ENCODE measurements at regions not wholly inside any gene's neighbourhood (a gene's known extent, or its start where the extent isn't known, plus 50 kb on each side); places are given as distances from the start of the nearest gene placed in this dataset.
"Not testable (repeated sequence)": the region's sequence is repeated elsewhere in the genome, so short reads cannot be mapped to it uniquely, and the experiment has no call there.

DNA sequence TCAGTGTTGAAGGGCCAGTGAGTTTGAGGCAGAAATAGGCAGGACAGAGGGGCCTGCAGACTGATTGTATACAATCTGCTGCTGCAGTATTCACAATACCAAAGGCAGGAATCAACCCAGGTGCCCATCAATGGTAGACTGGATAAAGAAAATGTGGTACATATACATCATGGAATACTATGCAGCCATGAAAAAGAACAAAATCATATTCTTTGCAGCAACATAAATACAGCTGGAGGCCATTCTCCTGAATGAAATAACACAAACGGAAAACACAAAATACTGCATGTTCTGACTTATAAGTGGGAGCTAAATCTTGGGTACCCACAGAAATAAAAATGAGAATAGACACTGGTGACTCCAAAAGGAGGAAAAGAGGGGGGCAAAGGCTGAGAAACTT lies 485.1 kb downstream of the XYLT1 start:
- FAIRE-seq = no peak
- no peak for DNase-seq (ENCODE audit: low spot score in 2 of 2)

DNA sequence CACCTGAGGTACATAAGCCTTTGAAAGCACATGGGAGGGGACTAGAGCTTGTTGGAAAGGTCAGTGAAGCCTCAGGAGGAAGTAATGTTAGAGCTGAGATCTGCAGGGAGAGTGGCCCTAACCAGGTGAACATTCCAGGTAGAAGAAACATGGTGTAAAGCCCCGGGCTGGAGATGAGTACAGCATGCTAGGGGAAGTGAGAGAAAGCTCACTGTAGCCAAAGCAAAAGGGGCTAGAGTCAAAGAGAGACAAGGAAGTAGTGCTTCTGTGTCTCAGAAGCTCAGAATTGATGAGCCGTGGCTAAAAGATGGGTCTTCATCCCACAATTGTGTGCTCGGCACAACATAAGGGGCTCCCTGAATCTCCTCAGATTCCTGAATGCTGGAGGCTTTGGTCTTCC lies 481.8 kb downstream of the XYLT1 start:
- DNase-seq (ENCODE audit: low spot score in 2 of 2) (no peak), FAIRE-seq (no peak)

DNA sequence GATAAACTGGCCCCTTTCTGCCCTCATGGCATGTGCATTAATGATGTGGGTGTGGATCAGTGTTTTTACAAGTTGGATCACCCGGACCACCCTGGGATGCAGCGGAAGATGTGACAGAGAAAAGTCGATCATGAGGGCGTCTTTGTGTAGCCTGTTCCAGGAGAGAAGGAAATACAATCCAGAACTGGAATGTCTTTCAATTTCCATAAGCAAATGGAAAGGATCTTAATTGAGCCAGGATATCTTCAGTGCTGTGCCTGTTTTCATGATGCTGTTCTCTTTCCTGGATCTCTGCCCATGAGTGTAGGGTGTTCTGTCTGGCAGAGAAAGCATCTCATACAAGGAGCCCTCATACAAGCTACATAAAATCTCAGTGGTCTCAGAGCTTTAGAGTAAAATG lies 481.4 kb downstream of the XYLT1 start:
- DNase-seq (ENCODE audit: low spot score in 2 of 2) (peak in 1 of 2 donors; percentile 10), FAIRE-seq (no peak)

DNA sequence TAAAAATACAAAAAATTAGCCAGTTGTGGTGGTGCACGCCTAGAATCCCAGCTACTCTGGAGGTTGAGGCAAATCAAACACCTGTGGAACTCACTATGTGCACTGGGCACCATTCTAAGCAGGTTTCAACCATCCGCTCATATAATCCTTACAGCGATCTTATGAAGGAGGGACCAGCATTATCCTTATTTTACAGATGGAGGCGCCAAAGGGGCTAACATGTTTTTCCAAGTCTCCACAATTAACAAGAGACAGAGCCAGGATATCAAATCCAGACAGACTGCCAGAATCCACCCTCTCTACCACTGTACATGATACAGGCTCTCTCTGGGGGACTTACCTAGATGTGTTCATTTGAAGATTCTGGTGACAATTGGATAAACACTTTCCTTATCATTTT lies 479.0 kb downstream of the XYLT1 start:
- FAIRE-seq (no peak), DNase-seq (ENCODE audit: low spot score in 2 of 2) (no peak)

DNA sequence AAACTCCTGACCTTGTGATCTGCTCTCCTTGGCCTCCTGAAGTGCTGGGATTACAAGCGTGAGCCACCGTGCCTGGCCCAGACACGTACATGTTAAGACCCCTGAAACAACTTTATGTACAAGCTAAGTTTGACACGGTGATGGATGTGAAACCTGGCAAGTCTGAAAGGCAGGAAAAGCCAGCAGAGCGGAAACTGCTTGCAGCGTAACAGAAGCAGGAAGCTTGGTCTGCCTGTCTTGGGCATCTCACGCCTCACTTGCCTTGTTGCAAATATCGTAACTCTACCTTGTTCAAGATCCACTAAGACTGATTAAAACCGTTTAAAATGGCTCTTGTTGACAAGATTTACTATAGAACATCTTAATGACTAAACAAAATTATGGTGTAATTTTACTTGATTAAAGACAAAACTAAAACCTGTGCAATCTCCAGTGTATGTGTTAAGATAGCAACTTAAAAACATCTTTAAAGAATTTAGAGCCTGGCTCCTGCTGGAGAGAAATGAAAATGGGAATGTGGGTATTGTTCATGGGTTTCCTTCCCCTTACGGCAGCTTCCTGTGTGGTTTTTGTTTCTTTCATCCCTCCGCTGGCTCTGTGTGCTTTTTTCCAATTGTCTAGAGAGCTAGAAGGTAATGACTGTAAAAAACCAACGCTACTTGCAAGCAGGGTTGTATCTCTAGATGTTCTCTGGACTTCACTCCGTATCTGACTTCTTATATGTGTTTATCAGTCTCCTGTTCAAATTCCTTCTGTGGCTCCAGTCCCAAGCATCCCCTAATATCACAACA lies 477.6 kb downstream of the XYLT1 start:
- FAIRE-seq (no peak), DNase-seq (ENCODE audit: low spot score in 2 of 2) (no peak)

DNA sequence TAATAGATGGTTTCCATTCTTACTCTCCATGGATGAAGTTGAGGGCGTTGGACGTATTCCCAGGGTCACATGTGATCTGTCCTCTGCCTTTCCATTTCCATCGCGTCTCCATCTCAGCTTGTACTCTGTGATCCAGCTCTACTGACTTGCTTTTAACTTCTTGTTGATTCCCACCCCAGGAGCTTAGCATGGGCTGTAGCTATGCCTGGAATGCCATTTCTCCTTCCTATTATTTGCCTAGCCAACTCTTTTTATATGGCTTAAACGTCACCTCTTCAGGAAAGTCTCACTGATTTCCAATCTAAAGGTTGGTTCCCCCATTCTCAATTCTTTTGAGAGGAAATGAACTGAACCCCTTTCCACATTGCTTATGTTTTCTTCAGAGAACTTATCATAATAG lies 475.9 kb downstream of the XYLT1 start:
- no peak for FAIRE-seq
- DNase-seq (ENCODE audit: low spot score in 2 of 2) = no peak

DNA sequence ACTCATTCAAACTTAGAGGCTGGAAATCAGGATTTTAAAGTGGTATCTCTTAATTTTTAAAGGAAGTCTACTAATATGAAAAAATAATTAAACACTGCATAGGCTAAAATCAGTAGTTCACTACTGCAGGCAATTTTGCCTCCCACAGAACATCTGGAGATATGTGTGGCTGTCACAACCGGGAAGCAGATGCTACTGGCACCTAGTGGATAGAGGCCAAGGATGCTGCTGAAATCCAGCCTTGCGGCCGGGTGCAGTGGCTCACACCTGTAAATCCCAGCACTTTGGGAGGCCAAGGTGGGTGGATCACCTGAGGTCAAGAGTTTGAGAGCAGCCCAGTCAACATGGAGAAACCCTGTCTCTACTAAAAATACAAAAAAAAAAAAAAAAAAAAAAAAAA lies 473.9 kb downstream of the XYLT1 start:
- no peak for FAIRE-seq
- DNase-seq (ENCODE audit: low spot score in 2 of 2) = no peak

DNA sequence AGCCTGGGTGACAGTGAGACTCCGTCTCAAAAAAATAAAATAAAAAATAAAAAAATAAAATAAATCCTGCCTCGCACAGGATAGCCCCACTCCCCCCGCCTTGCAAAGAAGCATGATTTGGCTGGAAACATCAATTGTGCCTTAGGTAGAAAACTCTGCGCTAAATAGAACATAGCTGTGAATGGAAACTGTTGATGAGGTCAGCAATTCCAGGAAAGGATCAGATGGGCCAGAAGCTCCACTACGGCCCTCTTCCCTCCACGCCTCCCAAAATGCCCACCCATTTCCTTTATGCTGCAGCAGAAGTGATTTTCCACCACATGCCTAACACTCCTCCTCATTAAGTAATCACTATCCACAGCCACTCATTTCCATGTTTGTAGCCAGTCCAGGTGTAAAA lies 473.4 kb downstream of the XYLT1 start:
- no peak for FAIRE-seq

DNA sequence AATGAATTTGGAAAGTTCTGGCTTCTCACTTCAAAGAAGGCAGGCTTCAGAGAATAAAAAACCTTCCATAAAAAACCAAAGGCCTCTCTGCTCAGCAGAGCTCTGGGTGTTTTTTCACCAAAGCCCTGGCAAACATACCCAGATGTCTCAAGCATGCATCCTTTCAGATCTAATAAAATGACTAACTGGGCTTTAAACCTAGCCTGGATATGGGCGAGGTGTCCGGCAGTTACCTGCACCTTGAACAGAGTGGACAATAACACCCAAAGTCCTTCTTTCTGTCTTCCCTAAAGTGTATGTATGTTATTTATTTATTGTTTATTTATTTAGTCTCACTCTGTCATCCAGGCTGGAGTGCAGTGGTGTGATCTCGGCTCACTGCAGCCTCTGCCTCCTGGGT lies 469.3 kb downstream of the XYLT1 start:
- DNase-seq (ENCODE audit: low spot score in 2 of 2) (no peak), FAIRE-seq (no peak)

More for the DNA sequence above, 473.4 kb downstream of the XYLT1 start:
- no peak for DNase-seq (ENCODE audit: low spot score in 2 of 2)

DNA sequence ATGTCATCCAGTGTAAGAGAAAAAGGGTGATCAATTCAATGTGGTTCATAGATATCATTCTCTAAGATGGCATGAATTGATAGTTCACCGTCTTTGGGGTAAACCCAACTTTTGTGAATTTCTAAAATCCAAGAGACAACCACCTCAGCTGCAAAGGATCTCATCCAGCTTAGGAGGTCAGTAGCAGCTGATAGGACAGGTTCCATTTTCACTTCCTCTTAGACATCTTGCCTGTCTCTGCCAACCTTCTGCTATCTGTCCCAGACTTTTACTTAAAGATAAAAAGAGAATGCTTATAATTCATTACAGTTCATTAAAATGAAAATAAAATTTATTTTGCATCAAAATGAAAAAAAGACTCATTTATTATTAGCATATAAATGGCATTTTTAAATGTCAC lies 468.2 kb downstream of the XYLT1 start:
- no peak for FAIRE-seq

DNA sequence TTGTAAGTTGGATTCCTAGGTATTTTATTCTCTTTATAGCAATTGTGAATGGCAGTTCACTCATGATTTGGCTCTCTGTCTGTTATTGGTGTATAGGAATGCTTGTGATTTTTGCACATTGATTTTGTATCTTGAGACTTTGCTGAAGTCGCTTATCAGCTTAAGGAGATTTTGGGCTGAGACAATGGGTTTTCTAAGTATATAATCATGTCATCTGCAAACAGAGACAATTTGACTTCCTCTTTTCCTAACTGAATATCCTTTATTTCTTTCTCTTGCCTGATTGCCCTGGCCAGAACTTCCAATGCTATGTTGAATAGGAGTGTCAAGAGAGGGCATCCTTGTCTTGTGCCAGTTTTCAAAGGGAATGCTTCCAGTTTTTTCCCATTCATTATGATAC lies 464.8 kb downstream of the XYLT1 start:
- DNase-seq (ENCODE audit: low spot score in 2 of 2); FAIRE-seq: not testable (repeated sequence)

More for the DNA sequence above, 468.2 kb downstream of the XYLT1 start:
- DNase-seq (ENCODE audit: low spot score in 2 of 2) = no peak

DNA sequence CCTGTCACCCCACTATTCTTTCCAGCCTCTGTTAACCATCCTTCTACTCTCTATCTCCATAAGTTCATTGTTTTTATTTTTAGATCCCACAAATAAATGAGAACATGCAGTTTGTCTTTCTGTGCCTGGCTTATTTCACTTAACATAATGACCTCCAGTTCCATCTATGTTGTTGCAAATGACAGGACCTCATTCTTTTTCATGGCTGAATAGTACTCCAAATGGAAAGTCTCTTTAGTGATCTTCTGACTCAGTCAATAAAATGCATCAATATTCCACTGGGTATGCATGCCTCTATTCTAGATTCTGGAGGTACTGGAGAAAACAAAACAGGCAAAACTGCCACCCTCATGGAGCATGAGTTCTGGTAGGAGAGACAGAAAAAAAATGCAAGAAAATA lies 459.0 kb downstream of the XYLT1 start:
- FAIRE-seq (no peak), DNase-seq (ENCODE audit: low spot score in 2 of 2) (no peak)

DNA sequence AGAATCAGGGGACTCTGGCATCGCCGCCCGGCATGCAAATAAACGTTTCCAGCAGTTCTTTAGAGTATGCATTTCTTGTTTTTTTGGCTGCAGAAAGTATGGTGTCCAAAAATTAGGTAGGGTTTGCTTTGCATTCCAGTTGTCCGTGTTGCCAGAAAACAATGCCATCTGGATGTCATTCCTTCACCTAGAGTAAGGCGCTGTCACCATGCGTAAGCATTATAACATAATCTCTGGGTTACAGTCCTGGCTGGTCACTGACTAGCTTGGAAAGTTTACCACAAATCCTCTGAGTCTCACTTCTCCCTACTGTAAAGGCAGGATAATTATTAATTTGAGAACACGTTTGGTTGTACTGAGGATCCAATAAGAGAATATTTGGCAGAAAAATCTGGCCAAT lies 457.7 kb downstream of the XYLT1 start:
- no peak for FAIRE-seq
- no peak for DNase-seq (ENCODE audit: low spot score in 2 of 2)

DNA sequence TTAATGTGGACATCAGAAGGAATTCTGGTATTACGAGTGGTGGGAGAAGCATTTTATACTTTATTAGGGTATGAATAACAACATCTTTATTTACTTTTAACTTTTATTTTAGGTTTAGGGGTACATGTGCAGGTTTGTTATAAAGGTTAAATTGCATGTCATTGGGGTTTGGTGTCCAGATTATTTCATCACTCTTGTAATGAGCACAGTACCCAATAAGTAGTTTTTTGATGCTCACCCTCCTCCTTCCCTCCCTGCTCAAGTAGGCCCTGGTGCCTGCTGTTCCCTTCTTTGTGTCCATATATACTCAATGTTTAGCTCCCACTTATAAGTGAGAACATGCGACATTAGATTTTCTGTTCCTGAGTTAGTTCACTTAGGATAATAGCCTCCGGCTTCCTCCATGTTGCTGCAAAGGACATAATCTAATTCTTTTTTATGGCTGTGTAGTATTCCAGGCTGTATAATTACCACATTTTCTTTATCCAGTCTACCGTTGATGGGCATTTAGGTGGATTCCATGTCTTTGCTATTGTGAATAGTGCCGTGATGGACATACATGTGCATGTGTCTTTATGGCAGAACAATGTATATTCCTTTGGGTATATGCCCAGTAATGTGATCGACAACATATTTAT lies 456.2 kb downstream of the XYLT1 start:
- FAIRE-seq (no peak), DNase-seq (ENCODE audit: low spot score in 2 of 2) (no peak)

DNA sequence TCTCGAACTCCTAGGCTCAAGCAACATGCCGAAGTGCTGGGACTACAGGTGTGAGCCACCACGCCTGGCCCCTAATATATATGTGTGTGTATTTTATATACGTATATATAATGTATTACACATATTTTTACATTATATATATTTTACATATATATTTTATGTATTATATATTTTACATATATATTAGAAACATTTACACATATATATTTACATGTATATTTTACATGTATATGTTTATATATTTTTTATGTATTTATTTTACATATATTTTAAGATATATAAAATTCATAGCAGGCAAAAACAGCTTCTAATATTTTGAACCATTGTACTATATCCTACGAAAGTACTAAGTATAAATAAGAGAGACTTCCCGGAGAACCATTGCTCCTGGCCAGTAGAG lies 455.1 kb downstream of the XYLT1 start:
- peak; percentile 97 for FAIRE-seq
- no peak for DNase-seq (ENCODE audit: low spot score in 2 of 2)

DNA sequence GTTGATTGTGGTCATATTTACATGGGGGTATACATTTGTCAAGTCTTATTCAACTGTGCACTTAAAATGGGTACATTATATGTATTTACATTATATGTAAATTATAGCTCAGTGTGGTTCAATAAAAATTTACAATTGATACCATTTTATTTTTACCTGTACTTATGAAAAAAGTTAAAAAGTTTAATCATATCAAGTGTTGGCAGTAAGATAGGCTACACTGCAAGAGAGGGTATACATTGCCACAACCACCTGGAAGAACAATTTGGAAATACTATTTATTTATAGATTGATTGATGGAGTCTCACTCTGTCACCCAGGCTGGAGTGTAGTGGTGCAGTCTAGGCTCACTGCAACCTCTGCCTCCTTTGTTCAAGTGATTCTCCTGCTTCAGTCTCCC lies 453.3 kb downstream of the XYLT1 start:
- FAIRE-seq (no peak), DNase-seq (ENCODE audit: low spot score in 2 of 2) (no peak)

DNA sequence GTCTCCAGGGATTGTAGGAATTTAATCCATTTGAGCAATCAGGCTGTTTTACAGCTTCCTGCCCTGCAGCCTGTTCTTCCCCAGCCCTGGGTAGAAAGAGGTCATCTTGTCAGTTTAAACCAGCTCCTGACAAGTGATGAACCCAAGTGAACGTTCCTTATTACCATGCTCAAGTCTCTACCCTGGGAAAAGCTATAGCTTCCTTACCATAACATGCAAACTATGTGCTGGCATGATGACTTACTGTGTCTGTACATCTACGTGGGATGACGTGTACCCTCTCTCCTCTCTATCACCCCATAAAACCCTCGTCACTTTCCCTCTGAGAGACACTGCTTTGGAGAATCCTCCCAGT lies 452.2 kb downstream of the XYLT1 start:
- DNase-seq (ENCODE audit: low spot score in 2 of 2) (no peak), FAIRE-seq (no peak)

DNA sequence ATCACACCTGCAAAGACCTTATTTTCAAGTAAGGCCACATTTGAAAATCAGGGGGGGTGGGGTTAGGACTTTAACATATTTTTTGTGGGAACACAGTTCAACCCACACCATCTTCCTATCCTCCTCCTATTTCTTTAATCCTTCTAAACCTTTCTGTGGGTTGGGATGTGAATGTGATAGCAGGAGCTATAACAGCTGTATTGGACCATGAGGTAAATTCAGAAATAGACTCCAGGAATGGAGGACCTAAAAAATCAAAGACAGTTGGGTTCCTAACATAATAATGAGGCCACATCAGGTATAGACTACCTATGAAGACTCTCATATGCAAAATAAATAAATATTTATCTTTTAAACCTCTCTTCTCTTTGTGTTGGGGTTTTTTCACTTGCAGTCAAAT lies 451.4 kb downstream of the XYLT1 start:
- FAIRE-seq (no peak), DNase-seq (ENCODE audit: low spot score in 2 of 2) (no peak)

DNA sequence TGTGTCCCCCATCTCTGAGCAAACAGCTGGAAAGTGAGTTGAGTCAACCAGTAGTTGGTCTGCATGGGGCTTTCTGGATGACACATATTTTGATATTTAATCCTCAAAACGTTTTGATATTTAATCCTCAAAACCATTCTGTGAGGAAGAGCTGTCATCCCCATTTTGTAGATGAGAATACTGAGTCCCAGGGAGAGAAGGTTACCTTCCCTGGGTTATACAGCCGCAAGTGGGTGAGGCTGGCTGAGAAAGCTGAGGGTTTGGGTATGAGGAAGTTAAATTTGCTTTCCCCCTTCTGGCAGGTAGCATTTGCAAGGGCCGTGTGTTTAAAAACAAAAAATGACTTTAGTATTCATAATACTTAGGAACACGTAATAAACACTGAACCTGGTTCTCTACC lies 447.2 kb downstream of the XYLT1 start:
- FAIRE-seq = no peak

DNA sequence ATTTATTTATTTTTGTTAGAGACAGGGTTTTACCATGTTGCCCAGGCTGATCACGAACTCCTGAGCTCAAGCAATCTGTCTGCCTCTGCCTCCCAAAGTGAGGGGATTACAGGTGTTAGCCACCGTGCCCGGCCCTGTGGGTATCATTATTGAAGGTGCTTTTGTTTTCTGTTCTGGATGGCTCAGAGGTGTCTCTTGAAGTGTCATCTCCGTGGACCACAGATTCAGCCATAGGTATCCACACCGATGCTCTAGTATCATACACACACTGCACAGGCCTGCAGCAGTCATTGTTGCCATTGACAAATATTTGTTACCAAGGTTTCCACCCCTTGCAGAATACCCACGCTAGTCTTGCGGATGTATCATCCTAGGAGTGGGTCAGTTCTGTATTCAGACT lies 446.2 kb downstream of the XYLT1 start:
- FAIRE-seq = no peak
- DNase-seq (ENCODE audit: low spot score in 2 of 2) = no peak

More for the DNA sequence above, 447.2 kb downstream of the XYLT1 start:
- no peak for DNase-seq (ENCODE audit: low spot score in 2 of 2)

DNA sequence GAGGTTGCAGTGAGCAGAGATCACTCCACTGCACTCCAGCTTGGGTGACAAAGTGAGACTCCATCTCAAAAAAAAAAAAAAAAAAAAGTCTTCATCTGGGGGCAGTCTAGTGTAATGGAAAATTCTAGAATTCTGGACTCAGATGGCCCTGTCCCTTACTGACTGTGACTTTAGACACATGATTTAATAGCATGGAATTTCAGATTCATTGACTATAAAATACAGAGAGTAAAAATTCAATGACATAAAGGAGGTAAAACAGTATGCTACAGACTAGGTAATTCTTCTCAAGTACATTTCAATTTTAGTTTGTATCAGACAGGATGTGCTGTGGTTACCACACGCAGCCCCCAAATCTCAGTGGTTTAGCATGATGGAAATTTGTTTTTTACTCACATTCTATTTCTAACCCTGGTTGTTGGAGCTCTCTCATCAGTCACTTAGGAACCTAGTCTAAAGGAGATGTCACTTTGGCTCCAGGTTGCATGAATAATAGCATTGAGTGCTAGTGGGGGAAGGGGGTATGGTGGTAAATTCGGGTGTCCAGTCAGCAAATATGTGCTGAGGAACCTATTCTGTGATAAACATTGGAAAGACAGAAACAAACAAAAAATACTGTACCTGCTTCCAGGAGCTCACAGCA lies 444.0 kb downstream of the XYLT1 start:
- DNase-seq (ENCODE audit: low spot score in 2 of 2) (no peak), FAIRE-seq (no peak)
